IPS DF 4.7 (cell line): ENCODE measurements at regions not wholly inside any gene's neighbourhood (a gene's known extent, or its start where the extent isn't known, plus 50 kb on each side); places are given as distances from the start of the nearest gene placed in this dataset.

Experiments used
- DNase-seq: peaks from one replicate; pipeline ENCODE4 v3.0.0-alpha.2; 2013; ENCODE audit warnings: low spot score; ENCODE audit errors: extremely low read depth

GRCh38 chr10:62653254-62653653 lies 151.3 kb upstream of the ADO start:
- DNase-seq, result no peak

DNA sequence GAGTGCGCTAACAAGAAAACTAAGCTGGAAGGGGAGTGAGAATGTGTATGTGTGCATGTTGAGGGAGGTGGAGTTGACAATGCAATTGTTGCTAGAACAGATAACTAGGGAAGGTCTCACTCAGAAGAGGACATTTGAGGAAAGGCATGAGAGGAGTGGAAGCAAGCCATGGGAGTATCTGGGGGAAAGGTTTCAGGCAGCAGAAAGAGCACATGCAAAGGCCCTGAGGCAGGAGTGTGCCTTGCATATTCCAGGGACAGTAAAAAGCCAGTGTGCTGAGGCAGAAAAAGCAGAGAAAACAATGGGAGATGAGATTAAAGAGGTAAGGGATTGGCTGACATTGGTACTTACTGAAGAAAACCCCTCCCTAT lies 149.6 kb upstream of the ADO start:
- no peak for DNase-seq

DNA sequence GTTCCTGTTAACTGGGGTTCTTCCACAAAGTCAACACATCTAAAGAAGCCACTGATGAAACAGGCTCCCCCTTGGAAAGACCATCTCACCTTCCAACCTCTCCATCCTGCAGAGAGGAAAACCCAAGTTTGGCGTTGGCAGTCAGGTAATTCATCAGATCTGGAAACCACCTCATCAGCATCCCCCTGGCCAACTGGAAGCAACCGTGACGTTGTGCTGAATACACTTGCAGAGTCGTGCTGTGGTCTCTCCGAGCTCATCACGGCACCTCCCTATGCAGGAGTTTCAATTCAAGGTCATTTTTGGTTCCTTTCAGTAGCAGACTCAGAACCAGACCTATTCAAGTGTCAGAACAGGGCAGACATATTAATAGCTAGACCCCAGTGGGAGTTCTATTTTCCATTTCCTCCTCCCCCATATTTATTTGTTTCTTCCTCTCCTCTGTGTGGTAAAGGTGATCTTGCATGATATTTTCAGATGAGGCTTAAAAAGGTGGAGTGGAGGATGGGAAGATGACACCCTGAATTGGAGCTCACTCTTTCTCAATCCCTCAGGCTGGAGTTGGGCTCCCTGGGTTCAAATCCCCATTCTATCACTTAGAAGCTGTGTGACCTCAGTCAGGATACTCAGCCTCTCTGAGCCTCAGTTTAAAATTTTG lies 149.1 kb upstream of the ADO start:
- no peak for DNase-seq

- DNase-seq, result no peak
Measured at GRCh38 chr10:62657244-62657835, 147.2 kb upstream of the ADO start.

- no peak for DNase-seq
Measured at GRCh38 chr10:62658516-62658915, 146.0 kb upstream of the ADO start.

GRCh38 chr10:62661143-62661542 lies 143.4 kb upstream of the ADO start:
- DNase-seq, result no peak

- DNase-seq, result no peak
Measured at GRCh38 chr10:62662486-62662885, 142.0 kb upstream of the ADO start.

DNA sequence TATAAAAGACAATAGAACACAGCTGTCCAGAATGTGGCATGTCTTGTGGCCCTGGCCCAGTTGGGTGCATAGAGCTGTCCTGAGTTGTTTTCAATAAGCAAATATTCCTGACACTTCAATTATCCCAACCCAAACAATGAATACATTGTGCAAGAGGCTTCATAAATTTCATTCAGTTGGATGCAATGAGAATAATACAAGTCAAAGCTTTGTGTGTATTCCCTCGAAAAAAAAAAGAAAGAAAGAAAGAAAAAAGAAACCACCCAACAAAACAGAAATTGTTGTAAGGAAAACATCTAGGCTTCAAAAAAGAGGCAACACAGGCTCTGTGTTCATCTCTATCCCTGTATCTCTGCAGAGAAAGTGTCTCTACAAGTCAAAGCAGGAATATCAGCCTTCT lies 138.7 kb upstream of the ADO start:
- DNase-seq, result no peak

DNA sequence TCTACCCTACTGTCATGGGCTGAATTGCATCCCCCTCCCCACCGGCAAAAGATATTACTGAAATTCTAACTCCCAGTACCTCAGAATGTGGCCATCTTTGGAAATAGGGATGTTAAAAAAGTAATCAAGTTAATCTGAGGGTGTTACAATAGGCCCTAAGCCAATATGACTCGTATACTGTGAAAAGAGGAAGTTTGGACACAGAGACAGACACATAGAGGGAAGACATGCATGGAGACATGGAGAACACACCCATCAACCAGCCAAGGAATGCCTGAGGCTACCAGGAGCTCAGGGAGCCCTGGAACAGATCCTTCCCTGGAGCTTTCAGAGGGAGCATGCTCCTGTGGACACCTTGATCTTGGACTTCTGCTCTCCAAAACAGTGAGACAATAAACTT lies 138.2 kb upstream of the ADO start:
- DNase-seq, result no peak

DNA sequence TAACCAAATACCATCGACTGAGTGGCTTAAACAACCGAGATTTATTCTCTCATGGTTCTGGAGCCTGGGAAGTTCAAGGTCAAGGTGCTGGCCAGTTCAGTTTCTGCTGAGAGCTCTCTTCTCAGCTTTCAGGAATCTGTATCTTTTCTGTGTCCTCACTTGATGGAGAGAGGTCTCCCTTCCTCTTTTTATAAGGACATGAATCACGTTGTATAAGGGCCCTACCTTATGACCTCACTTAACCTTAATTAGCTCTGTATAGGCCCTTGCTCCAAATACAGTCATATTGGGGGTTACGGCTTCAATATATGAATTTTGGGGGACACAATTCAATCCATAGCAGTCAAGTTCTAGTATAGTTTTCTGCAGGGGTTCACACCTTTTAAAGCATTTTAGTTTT lies 135.2 kb upstream of the ADO start:
- DNase-seq, result no peak

GRCh38 chr10:62671104-62671503 lies 133.4 kb upstream of the ADO start:
- DNase-seq, result no peak

DNA sequence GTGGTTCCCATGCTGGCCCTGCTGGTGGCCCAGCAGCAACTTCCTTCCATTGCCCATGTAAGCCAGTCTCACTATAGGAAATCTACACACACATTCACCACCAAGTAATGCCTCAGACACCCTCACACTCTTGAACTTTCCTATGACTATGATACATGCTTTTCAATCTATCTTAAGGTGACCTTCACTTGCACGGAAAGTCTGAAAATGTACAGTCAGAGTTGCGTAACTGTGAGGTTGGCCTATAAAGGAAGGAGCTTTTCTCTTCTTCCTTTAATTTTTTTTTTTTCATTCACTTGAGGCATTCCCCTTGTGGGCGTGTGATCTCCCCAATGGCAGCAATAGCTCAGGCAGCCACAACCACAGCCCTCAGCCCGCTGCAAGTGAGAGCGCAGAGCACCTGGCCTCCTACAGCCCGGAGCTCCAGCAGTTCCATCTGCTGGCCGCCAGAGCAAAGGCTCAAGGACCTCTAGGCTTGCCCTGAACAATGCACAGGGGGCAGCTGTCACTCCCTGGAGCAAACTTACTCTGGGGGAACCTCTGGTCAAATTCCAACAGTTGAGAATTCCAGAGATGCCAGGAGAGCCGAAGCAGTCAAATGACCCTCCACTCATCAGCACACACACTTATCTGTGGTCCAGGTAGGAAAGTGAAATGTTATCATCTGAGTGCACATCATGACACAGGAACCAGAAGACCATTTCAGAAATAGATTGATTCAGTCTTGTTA lies 123.1 kb upstream of the ADO start:
- DNase-seq, result no peak

- DNase-seq, result no peak
Measured at GRCh38 chr10:62684911-62685310, 119.6 kb upstream of the ADO start.

- DNase-seq, result no peak
Measured at GRCh38 chr10:62687230-62687748, 117.2 kb upstream of the ADO start.

- DNase-seq, result no peak
Measured at GRCh38 chr10:62688971-62689700, 115.4 kb upstream of the ADO start.

DNA sequence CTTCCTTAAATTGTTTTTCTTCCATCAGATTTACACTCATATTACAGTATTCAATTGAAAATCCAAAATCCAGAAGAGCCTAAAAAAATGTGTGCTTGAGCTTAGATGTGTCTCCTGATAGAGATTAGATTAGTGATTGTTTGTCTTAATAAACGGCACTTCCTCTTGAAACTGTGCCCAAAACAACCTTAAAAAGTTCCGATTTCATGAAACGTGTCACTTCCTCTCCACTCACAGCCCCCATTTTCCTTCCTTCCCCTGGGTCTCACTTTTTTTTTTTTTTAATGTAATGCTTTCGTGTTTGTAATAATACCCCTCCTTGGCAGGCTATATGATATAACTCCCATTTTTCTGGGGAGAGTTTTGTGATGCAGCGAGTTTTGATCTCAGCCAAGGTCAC lies 114.8 kb upstream of the ADO start:
- DNase-seq, result no peak

GRCh38 chr10:62690703-62691102 lies 113.8 kb upstream of the ADO start:
- no peak for DNase-seq

DNA sequence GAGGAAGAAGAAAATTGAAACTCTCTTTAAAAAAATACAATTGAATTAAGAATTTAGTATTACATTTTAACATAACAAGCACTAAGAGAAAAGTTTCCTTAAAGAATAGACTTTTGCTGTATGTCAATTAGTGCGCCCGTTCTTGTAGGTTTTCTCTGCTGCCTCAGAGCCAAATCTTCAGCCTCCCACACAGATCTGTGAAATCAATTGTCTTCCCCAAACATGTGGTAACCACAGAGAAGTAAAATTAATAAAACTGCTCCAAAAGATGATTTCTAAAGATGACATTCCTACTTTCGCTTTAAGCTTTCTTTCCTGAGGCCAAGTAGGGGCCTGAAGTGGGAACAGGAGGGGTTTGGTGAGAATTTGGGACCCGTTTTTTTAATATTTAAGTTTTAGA lies 113.2 kb upstream of the ADO start:
- DNase-seq, result no peak

- no peak for DNase-seq
Measured at GRCh38 chr10:62692085-62692484, 112.4 kb upstream of the ADO start.

DNA sequence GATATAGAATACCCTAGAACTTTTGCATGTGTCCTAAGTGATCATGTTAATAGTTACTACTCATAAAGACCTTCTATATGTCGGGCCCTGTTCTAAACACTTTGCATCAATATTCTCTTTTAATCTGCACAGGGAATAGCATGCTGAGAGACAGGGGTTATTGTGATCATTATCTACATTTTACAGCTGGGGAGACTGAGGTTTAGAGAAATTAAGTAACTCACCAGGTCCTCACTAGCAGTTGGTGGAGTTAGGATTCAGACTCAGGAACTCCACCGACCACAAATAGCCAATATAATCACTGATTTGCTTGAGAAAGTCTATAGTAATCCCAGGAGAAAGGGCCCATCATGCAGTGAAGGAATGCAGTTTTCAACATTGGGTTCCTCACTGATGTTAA lies 111.2 kb upstream of the ADO start:
- no peak for DNase-seq

- DNase-seq, result no peak
Measured at GRCh38 chr10:62694537-62695126, 109.9 kb upstream of the ADO start.

DNA sequence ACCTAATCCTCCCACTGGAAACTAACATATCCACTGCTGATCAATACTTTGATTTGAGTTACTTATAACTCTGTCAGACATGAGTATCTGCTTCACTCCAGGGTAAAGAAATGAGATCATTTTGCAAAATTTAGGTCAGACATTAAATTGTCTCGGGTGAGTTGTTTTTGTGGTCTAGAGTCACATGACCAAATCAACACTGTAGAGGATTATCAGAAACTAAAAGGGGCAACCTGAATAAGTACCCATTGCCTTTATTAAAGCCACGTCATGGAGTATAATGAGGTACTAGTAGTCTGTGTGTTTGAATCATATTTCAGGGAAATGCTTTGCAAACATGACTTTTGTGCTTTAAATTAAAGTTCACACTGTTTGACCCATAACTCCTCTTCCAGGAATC lies 107.7 kb upstream of the ADO start:
- DNase-seq, result no peak
